ENCODE measurements at regions not wholly inside any gene's neighbourhood (a gene's known extent, or its start where the extent isn't known, plus 50 kb on each side); places are given as distances from the start of the nearest gene placed in this dataset.

GRCh38 chr17:79279320-79279719 lies 204.7 kb downstream of the ENGASE start:
- DNase-seq = no peak
- Histone ChIP-seq H3K36me3 (no peaks in the 10 kb centered on the region), H3K27ac (no peak overlapping the region), H3K27me3 (no peaks in the 10 kb centered on the region), H3K9me3 (no peaks in the 10 kb centered on the region), H3K4me1 (no peaks in the 10 kb centered on the region), H3K4me3 (no peak overlapping the region)
- TF ChIP-seq CTCF (IDR thresholded peaks at IDR 0.05) (no peak), POLR2A (IDR thresholded peaks at IDR 0.05) (no peak)
- intact Hi-C loops (cut with DNase I; ENCODE audit: low total_unique reads) = no loop called here

GRCh38 chr17:79276821-79277220 lies 202.2 kb downstream of the ENGASE start:
- intact Hi-C loops (cut with DNase I; ENCODE audit: low total_unique reads) = no loop called here
- Histone ChIP-seq H3K9me3 (no peaks in the 10 kb centered on the region), H3K4me3 (no peak overlapping the region), H3K36me3 (no peaks in the 10 kb centered on the region), H3K27ac (no peak overlapping the region), H3K27me3 (no peaks in the 10 kb centered on the region), H3K4me1 (no peaks in the 10 kb centered on the region)
- no peak for TF ChIP-seq POLR2A (IDR thresholded peaks at IDR 0.05)
- no peak for TF ChIP-seq CTCF (IDR thresholded peaks at IDR 0.05)
- DNase-seq = no peak

- intact Hi-C loops (cut with DNase I; ENCODE audit: low total_unique reads) = no loop called here
- no peaks in the 10 kb centered on the region for H3K9me3 ChIP-seq
- no peaks in the 10 kb centered on the region for H3K36me3 ChIP-seq
- no peaks in the 10 kb centered on the region for H3K27me3 ChIP-seq
- DNase-seq = no peak
- no peak for TF ChIP-seq CTCF (IDR thresholded peaks at IDR 0.05)
- TF ChIP-seq POLR2A (IDR thresholded peaks at IDR 0.05) = no peak
- no peak overlapping the region for H3K27ac ChIP-seq
- H3K4me1 ChIP-seq = no peaks in the 10 kb centered on the region
- H3K4me3 ChIP-seq = no peak overlapping the region
Measured at GRCh38 chr17:79273660-79274059, 199.0 kb downstream of the ENGASE start.

- Histone ChIP-seq H3K27ac (no peak overlapping the region), H3K27me3 (no peaks in the 10 kb centered on the region), H3K36me3 (no peaks in the 10 kb centered on the region), H3K9me3 (no peaks in the 10 kb centered on the region), H3K4me1 (no peaks in the 10 kb centered on the region), H3K4me3 (no peak overlapping the region)
- no peak for DNase-seq
- intact Hi-C loops (cut with DNase I; ENCODE audit: low total_unique reads) = no loop called here
- TF ChIP-seq CTCF (IDR thresholded peaks at IDR 0.05) = no peak
- no peak for TF ChIP-seq POLR2A (IDR thresholded peaks at IDR 0.05)
Measured at GRCh38 chr17:79272666-79273219, 198.1 kb downstream of the ENGASE start.

GRCh38 chr17:79272220-79272619 lies 197.6 kb downstream of the ENGASE start:
- intact Hi-C loops (cut with DNase I; ENCODE audit: low total_unique reads) = no loop called here
- Histone ChIP-seq H3K27ac (no peak overlapping the region), H3K9me3 (no peaks in the 10 kb centered on the region), H3K36me3 (no peaks in the 10 kb centered on the region), H3K27me3 (no peaks in the 10 kb centered on the region), H3K4me1 (no peaks in the 10 kb centered on the region), H3K4me3 (no peak overlapping the region)
- DNase-seq = no peak
- TF ChIP-seq CTCF (IDR thresholded peaks at IDR 0.05) (no peak), POLR2A (IDR thresholded peaks at IDR 0.05) (no peak)

Measured in uterus (tissue), 3 donors.